ENCODE measurements at regions not wholly inside any gene's neighbourhood (a gene's known extent, or its start where the extent isn't known, plus 50 kb on each side); places are given as distances from the start of the nearest gene placed in this dataset.
A peak's percentile ranks its signal among the peaks of the same experiment; 100 is the strongest.
"Not testable (repeated sequence)": the region's sequence is repeated elsewhere in the genome, so short reads cannot be mapped to it uniquely, and the experiment has no call there.

GRCh38 chr7:68718097-68718551, 880.2 kb upstream of the AUTS2 start:
- TF ChIP-seq, protein P1, sequence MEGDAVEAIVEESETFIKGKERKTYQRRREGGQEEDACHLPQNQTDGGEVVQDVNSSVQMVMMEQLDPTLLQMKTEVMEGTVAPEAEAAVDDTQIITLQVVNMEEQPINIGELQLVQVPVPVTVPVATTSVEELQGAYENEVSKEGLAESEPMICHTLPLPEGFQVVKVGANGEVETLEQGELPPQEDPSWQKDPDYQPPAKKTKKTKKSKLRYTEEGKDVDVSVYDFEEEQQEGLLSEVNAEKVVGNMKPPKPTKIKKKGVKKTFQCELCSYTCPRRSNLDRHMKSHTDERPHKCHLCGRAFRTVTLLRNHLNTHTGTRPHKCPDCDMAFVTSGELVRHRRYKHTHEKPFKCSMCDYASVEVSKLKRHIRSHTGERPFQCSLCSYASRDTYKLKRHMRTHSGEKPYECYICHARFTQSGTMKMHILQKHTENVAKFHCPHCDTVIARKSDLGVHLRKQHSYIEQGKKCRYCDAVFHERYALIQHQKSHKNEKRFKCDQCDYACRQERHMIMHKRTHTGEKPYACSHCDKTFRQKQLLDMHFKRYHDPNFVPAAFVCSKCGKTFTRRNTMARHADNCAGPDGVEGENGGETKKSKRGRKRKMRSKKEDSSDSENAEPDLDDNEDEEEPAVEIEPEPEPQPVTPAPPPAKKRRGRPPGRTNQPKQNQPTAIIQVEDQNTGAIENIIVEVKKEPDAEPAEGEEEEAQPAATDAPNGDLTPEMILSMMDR (IDR thresholded peaks at IDR 0.05; ENCODE audit: low read depth, low read length): no peak
- H3K4me1 ChIP-seq: peaks cover 6% of the 10 kb centered on the region
- 0 out of 2 replicates have a peak, but pooled peaks cover 2% of the 10 kb centered on the region for H3K27me3 ChIP-seq
- no peaks in the 10 kb centered on the region for H3K9me3 ChIP-seq
- no peak overlapping the region for H3K4me3 ChIP-seq (ENCODE audit: low read depth, low read length)
- peak; percentile 76 for DNase-seq
- no peaks in the 10 kb centered on the region for H3K36me3 ChIP-seq

- Histone ChIP-seq H3K9me3 (no peaks in the 10 kb centered on the region), H3K27me3 (0 out of 2 replicates have a peak, but pooled peaks cover 2% of the 10 kb centered on the region), H3K4me1 (peaks cover 6% of the 10 kb centered on the region), H3K4me3 (ENCODE audit: low read depth, low read length) (no peak overlapping the region), H3K36me3 (no peaks in the 10 kb centered on the region)
- TF ChIP-seq, protein P1 (IDR thresholded peaks at IDR 0.05; ENCODE audit: low read depth, low read length): no peak
- no peak for DNase-seq
Measured at GRCh38 chr7:68720697-68721096, 877.6 kb upstream of the AUTS2 start.

DNA sequence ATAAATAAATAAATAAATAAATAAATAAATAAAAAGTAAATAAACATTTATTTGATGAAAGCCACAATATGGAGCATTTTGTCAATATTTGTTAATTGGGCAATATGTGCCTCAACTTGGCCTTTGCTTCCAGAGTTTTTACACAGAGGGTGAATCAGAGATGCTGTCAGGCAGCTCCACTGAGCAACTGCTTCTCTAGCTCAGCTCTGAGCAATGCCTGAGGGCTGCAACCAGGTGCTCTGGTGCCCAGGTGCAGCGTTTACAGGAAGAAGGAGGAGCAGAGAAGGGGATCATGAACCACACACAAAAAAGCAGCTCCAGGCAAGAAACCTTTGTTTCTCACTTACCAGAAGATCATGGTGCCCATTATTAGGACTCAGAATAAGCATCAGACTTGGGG, 876.2 kb upstream of the AUTS2 start:
- Histone ChIP-seq H3K27me3 (no peaks in the 10 kb centered on the region), H3K4me1 (peaks cover 6% of the 10 kb centered on the region), H3K9me3 (no peaks in the 10 kb centered on the region), H3K4me3 (ENCODE audit: low read depth, low read length) (no peak overlapping the region), H3K36me3 (no peaks in the 10 kb centered on the region)
- no peak for DNase-seq
- TF ChIP-seq, protein P1 (IDR thresholded peaks at IDR 0.05; ENCODE audit: low read depth, low read length): no peak

GRCh38 chr7:68724965-68725364, 873.3 kb upstream of the AUTS2 start:
- no peaks in the 10 kb centered on the region for H3K36me3 ChIP-seq
- TF ChIP-seq, protein P1 (IDR thresholded peaks at IDR 0.05; ENCODE audit: low read depth, low read length): no peak
- no peak overlapping the region for H3K4me3 ChIP-seq (ENCODE audit: low read depth, low read length)
- no peaks in the 10 kb centered on the region for H3K9me3 ChIP-seq
- DNase-seq: no peak
- no peaks in the 10 kb centered on the region for H3K4me1 ChIP-seq
- H3K27me3 ChIP-seq: no peaks in the 10 kb centered on the region

DNA sequence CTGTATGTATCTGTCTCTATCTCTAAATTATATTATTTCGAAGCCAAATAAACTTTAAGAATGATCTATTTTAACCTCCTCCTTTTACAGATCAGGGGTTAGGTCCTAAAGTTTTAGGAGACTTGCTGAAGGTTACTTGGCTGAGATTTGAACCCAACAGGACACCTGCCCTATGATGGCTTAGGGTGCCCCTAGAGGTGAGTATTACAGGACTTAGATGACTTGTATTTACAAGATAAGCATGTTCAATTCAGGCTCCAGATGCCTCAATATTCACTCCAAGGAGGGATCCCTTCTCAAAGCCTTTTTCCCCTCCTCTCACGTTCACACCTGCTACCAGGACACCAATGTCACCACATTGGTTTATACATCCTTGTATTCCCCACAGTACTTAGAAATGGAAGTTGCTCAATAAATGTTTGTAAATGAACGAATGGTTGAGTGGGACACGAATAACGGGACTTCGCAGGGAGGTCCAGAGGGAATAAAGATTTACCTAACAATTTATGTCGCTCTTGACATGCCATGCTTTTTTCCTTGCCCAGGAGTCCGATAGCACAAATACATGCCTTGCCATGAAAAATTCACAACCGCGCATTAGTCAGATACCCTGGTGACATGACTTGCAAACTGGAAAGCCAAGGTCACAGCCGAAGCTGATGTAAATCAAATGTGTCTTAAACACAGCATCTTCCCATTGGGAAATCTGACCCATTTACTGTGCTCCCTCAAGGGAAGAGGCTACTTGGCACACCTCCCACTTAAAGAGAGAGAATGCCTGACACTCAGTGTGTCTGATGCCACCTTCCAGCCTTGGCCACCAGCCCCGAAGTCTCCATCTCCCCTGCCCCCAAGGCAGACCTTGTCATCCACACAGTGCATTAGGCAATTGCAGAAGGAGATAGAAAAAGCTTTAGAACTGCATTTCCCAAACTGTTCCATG, 872.2 kb upstream of the AUTS2 start:
- no peak overlapping the region for H3K4me3 ChIP-seq (ENCODE audit: low read depth, low read length)
- no peaks in the 10 kb centered on the region for H3K4me1 ChIP-seq
- H3K36me3 ChIP-seq: no peaks in the 10 kb centered on the region
- H3K27me3 ChIP-seq: no peaks in the 10 kb centered on the region
- TF ChIP-seq, protein P1 (IDR thresholded peaks at IDR 0.05; ENCODE audit: low read depth, low read length): peak; percentile 26; the same call in 1 of the 2 replicates
- DNase-seq: no peak
- no peaks in the 10 kb centered on the region for H3K9me3 ChIP-seq

GRCh38 chr7:68728720-68729119, 869.6 kb upstream of the AUTS2 start:
- H3K4me3 ChIP-seq (ENCODE audit: low read depth, low read length); H3K9me3 ChIP-seq; H3K36me3 ChIP-seq; H3K4me1 ChIP-seq; DNase-seq; H3K27me3 ChIP-seq: not testable (repeated sequence)
